Breast epithelium (tissue), 4 donors: ENCODE measurements at regions not wholly inside any gene's neighbourhood (a gene's known extent, or its start where the extent isn't known, plus 50 kb on each side); places are given as distances from the start of the nearest gene placed in this dataset.
A peak's percentile ranks its signal among the peaks of the same experiment; 100 is the strongest.

Experiments
- DNase-seq, 2 donors: peaks; one replicate each; pipeline ENCODE4 v3.0.0-alpha.2; 2019; ENCODE audit warnings: low spot score in 2 of 2
- H3K27ac ChIP-seq, 2 donors: fragments of 200-600 bp; sonication (generic) in 1 of 2; one replicate each; pipeline ENCODE4 v1.5.1; 2016 to 2019; ENCODE audit warnings: mild to moderate bottlenecking in 1 of 2
- H3K27me3 ChIP-seq, 2 donors: fragments of 200-600 bp; sonication (generic) in 1 of 2; one replicate each; pipeline versions ENCODE4 v1.5.1 to v1.6.0; 2017 to 2019; ENCODE audit warnings: control low read depth in 1 of 2, mild to moderate bottlenecking in 1 of 2
- H3K36me3 ChIP-seq: fragments of 200-600 bp; one replicate; pipeline ENCODE4 v1.5.1; 2019
- H3K4me1 ChIP-seq, 2 donors: fragments of 200-600 bp; sonication (generic); one replicate each; pipeline ENCODE4 v1.5.1; 2016 to 2019; ENCODE audit warnings: control low read depth in 1 of 2
- H3K4me3 ChIP-seq, 3 donors: fragments of 200-600 bp; sonication (generic); 1 replicate in 2 of 3; 2 replicates in 1 of 3; pipeline ENCODE4 v1.5.1; 2016 to 2019; ENCODE audit warnings: mild to moderate bottlenecking in 3 of 3, moderate library complexity in 2 of 3
- H3K9me3 ChIP-seq, 2 donors: fragments of 200-600 bp; sonication (generic) in 1 of 2; one replicate each; pipeline ENCODE4 v1.5.1; 2016 to 2019; ENCODE audit warnings: control low read depth in 1 of 2
- CTCF ChIP-seq, 3 donors: fragments of 450-650 bp; IDR thresholded peaks; one replicate each; pipeline ENCODE4 v1.5.1; 2016 to 2017; ENCODE audit warnings: antibody characterized with exemption in 3 of 3, mild to moderate bottlenecking in 3 of 3, moderate library complexity in 3 of 3
- POLR2A ChIP-seq: fragments of 450-650 bp; IDR thresholded peaks from one replicate; pipeline ENCODE4 v1.6.1; 2016; ENCODE audit warnings: antibody characterized with exemption, mild to moderate bottlenecking, moderate library complexity
- POLR2AphosphoS5 ChIP-seq, 3 donors: sonication (generic); formaldehyde crosslinking; IDR thresholded peaks; one replicate each; pipeline ENCODE4 v1.6.1; 2017; ENCODE audit warnings: antibody characterized with exemption in 3 of 3
- intact Hi-C: fragments of 100-400 bp; cut with DNase I; formaldehyde crosslinking; loops from one replicate; pipeline ENCODE4 v1.15.1; 2023; ENCODE audit warnings: low total_unique reads

DNA sequence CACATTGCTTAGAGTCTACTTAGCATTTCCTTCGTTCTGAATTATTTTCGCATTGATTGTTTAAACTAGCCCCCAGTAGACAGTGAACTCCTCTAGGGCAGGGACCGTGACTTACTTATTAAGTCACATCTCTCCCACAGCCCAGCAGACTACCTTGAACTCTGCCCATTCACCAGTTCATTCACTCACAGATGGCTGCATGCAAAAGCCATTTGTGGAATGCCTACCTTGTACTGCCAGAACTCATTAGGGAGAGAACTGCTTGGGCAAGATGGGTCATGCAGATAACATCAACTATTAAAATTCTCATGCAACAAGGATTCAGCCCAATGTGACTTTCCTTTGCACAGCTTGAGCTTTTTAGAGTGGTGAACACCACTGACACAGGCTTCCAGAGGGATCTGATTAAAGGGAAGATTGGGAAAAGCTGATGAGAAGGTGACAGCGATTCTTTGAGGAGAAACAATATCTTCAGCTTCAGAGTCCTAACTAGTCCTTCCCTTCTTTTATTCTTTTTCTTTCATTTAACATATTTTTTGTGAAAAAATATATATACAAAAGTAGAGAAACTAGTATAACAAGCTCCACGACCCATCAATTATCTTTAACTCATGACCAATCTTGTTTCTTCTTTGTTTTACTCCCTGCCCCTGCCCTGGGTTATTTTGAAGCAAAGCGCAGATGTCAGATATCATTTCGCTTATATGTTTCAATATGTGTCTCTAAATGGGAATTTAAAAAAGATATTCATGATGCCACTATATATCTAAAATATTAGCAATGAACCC lies 273.9 kb downstream of the CDC5L start:
- no peaks in the 10 kb centered on the region for H3K27me3 ChIP-seq
- peak in 1 of 2 donors; percentile 38 for DNase-seq
- peak overlapping the region; percentile 52 for H3K27ac ChIP-seq
- H3K9me3 ChIP-seq, result no peaks in the 10 kb centered on the region
- TF ChIP-seq CTCF (IDR thresholded peaks at IDR 0.05) (no peak), POLR2A (no peak), POLR2AphosphoS5 (IDR thresholded peaks at IDR 0.05) (no peak)
- intact Hi-C loops, result no loop called here
- no peak overlapping the region for H3K4me3 ChIP-seq
- no peaks in the 10 kb centered on the region for H3K36me3 ChIP-seq
- peaks cover 0 to 10% of the 10 kb centered on the region in 2 donors for H3K4me1 ChIP-seq

DNA sequence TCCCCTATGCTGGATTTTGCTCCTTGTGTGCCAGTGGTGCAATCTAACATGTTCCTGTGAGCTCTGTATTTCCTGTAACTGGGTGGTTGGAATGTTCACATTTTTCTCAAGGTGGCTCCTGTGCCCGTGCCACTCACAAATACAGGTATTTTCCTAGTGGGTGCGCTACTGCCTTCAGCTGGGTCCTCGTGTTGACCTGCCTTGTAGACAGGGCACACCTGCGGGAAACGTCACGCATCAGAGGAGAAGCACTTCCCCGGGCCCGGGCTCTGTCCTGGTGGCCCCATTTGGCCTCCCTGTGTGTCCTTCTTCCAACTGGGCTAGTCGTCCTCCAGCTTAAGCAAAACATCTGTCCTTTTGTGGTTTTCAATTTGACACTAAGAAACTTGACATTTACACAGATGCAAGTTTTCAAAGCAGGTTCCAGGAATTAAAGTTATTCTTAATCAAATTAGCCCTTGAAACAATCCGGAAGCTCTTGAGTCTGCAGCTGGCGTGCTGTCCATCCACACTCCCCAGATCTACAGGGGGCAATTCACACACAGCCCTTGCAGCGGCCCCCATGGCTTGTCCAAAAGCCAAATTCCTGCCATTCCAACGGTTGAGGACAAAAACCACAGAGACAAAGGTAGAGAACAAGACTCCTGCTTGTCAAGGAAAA lies 275.1 kb downstream of the CDC5L start:
- no peaks in the 10 kb centered on the region for H3K9me3 ChIP-seq
- peaks cover 0 to 10% of the 10 kb centered on the region in 2 donors for H3K4me1 ChIP-seq
- TF ChIP-seq POLR2A (no peak), CTCF (IDR thresholded peaks at IDR 0.05) (no peak), POLR2AphosphoS5 (IDR thresholded peaks at IDR 0.05) (no peak)
- DNase-seq, result peak in 1 of 2 donors; percentile 40
- H3K4me3 ChIP-seq, result no peak overlapping the region
- intact Hi-C loops, result no loop called here
- no peaks in the 10 kb centered on the region for H3K27me3 ChIP-seq
- H3K36me3 ChIP-seq, result no peaks in the 10 kb centered on the region
- H3K27ac ChIP-seq, result peak overlapping the region; percentile 52 to 66

DNA sequence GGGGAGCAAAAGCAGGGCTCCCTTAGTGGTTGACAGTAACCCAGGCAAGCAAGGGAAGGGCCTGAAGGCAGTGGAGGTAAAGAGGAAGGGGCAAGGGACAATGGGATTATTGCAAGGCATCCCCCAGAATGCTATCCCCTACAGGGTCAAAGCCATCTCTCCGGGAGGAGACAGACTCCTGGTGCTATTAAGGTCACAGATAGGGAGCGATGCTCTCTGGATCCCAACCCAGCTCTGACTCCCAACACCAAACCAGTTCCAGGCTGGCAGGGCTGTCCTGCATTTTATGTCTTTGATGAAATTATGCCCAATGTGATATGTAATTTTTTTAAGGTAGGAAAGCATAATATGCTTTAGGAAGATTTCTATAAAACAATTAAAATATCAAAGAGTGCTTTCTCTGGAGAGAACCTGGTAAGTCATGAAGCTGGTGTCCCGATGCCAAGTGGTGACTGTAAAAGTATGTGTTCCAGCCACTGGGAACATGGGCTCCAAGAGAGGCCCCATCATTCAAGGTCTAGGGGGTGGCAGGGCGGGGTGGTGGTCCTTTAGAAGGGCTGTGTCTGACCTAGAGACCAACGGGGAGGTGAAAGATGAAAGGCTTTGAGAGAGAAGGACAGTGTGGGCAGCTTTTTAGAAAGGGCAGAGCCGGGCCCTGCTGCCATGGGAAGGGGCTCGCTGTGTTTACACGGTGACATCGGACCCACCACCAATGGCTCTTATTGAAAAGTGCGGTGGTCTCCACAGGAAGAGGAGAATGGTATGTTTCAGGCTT lies 276.5 kb downstream of the CDC5L start:
- Histone ChIP-seq H3K9me3 (no peaks in the 10 kb centered on the region), H3K4me1 (peaks cover 0 to 10% of the 10 kb centered on the region in 2 donors), H3K4me3 (no peak overlapping the region), H3K27me3 (no peaks in the 10 kb centered on the region), H3K36me3 (no peaks in the 10 kb centered on the region), H3K27ac (peak overlapping the region in 1 of 2 donors; percentile 66)
- no peak for DNase-seq
- intact Hi-C loops, result no loop called here
- no peak for TF ChIP-seq POLR2AphosphoS5 (IDR thresholded peaks at IDR 0.05)
- TF ChIP-seq POLR2A, result no peak
- no peak for TF ChIP-seq CTCF (IDR thresholded peaks at IDR 0.05)

DNA sequence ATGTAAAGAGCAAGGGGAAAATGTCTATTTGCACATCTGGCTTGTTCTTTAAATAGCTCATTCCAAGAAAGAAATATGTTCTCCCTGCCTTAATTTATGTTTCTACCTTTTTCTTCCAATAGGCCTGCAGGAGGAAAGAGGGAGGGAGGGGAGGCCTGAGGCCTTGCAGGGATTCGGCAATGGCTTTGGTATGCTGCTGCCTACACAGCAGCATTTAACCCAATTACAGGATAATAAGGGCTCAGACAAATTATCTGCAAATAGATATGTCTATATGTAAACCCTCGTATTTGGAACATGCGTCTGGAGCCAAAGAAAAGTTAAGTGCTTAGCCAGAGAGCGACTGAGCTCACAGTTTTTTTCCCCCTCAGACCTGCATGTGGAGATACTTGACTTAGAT lies 277.2 kb downstream of the CDC5L start:
- no peak overlapping the region for H3K4me3 ChIP-seq
- no peak overlapping the region for H3K27ac ChIP-seq
- H3K4me1 ChIP-seq, result peaks cover 0 to 10% of the 10 kb centered on the region in 2 donors
- no peak for DNase-seq
- no peak for TF ChIP-seq POLR2AphosphoS5 (IDR thresholded peaks at IDR 0.05)
- TF ChIP-seq POLR2A, result no peak
- no peak for TF ChIP-seq CTCF (IDR thresholded peaks at IDR 0.05)
- intact Hi-C loops, result no loop called here
- no peaks in the 10 kb centered on the region for H3K27me3 ChIP-seq
- H3K36me3 ChIP-seq, result no peaks in the 10 kb centered on the region
- no peaks in the 10 kb centered on the region for H3K9me3 ChIP-seq
